M059J (cell line): ENCODE measurements at regions not wholly inside any gene's neighbourhood (a gene's known extent, or its start where the extent isn't known, plus 50 kb on each side); places are given as distances from the start of the nearest gene placed in this dataset.
A peak's percentile ranks its signal among the peaks of the same experiment; 100 is the strongest.

Experiments
- DNase-seq: peaks from one replicate; pipeline ENCODE4 v3.0.0-alpha.2; 2012; ENCODE audit warnings: low read depth

DNA sequence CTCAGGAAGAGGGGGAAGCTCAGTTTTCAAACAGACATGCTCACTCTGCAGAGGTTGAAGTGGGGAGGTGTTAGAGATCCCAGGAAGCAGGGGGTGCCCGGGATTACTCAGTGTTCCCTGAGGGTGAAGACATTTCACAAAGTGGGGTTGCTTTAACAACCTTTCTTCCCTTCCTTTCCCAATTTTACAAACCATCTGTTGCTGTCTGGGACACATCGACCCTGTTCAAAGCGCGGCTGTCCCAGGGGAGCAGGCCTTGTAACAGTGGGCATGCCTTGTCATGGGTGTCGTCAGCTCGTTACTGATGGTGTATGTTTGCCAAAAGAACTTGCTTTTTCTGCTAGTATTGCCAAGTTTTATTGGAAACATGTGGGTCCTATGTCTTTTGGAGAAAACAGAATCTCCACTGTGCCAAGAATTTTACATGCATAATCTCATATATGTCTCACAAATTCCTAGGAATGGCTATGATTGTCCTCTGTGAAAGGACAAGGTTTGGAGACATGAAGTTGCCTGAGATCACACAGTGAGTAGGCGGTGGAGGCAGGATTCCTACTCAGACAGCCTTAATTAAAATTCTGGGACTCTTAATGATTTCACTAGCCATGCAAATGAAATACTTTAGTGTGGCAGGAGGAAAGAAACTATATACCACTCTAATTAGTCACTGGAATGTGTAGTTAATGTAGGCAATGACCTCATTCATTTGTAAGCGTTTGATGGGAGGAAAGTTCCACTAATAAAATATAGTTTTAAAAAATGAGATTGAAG lies 198.9 kb downstream of the NXNL2 start:
- DNase-seq = peak; percentile 73

- DNase-seq = no peak
Measured at GRCh38 chr9:88734527-88734926, 199.5 kb downstream of the NXNL2 start.

- peak; percentile 72 for DNase-seq
Measured at GRCh38 chr9:88736136-88736637, 201.2 kb downstream of the NXNL2 start.

DNA sequence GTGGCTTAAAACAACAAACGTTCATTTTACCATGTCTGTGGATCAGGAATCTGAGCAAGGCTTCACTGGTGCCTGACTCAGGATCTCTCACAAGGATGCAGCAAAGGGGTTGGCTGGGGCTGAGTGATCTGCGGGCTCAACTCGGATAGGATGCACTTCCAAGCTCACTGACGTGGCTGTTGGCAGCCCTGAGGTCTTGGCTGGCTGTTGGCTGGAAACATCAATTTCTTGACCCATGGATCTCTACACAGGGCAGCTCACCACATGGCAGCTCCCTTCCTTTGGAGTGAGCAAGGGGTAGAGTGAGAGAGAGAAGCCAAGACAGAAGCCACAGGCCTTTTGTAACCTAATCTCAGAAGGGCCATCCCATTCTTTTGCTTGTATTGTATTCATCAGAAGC lies 202.1 kb downstream of the NXNL2 start:
- peak; percentile 27 for DNase-seq

DNA sequence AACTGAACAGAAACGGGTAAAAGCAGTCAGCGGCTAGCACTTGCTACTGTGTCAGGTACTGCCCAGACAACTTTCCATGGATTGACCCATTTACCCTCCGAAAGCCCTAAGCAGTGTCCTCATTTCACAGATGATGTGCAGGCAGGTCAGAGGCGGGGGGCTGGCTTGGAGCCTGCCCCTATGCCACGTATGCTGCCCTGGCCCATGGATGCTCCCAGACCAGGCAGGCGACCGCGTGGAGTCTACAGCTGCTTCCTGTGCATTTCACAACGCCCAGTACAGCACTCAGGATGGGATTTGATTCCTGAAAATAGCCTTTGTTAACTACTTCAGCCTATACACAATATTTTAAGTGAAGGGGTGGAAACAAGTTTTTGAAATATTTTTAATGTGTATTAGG lies 202.9 kb downstream of the NXNL2 start:
- DNase-seq = no peak

GRCh38 chr9:88738709-88739108 lies 203.7 kb downstream of the NXNL2 start:
- peak; percentile 53 for DNase-seq

GRCh38 chr9:88739373-88739772 lies 204.4 kb downstream of the NXNL2 start:
- no peak for DNase-seq

- DNase-seq = no peak
Measured at GRCh38 chr9:88740844-88741243, 205.9 kb downstream of the NXNL2 start.

DNA sequence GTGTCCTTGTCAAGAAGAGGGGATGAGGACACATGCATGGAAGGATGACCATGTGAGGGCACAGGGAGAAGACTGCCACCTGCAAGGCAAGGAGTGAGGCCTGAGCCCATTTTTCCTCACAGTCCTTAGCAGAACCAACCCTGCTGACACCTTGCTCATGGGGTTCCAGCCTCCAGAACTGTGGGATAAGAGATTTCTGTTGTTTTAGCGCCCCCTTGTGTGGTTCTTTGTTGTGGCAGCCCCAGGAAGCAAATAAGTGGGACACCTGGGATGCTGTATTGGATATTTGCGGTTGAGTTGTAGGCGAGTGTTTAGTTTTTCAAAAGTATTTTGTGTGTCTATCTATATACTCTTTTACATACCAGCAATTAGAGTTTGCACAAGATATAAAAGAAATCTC lies 206.4 kb downstream of the NXNL2 start:
- peak; percentile 43 for DNase-seq

GRCh38 chr9:88742483-88742882 lies 207.5 kb downstream of the NXNL2 start:
- peak; percentile 66 for DNase-seq

GRCh38 chr9:88742905-88743304 lies 207.9 kb downstream of the NXNL2 start:
- DNase-seq = no peak

DNA sequence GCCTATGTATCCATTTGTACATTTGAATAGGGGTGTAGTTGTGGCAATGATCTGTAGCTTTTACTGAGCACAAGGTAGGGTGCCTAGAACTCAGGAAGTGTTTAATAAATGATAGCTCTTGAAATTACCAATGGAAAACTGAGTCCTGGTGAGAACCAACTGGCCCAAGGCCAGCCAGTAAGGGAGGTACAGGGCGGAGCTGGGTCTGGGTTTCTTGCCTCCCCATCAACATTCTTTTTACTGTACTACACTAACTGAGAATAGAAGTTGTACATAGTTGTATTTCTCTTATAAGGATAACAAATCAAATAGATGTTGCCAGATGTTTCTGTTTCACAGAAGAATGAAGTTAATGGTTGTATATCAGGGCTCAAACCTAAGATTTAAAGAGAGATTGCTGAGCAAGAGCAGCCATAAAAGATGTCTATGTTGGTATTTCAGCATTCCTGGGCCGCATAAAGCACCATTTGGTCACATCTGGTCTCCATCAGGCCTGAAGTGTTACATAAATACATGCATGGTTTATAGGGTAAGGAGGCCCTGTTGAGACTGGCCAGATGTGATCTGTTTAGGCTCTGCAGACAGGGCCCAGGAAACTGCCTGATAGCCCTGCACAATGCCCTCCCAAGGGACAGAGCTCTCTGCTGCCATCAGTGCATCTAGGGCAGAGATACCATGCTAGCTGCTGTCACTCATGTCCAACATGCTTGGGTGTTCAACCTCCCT lies 210.5 kb downstream of the NXNL2 start:
- DNase-seq = no peak

DNA sequence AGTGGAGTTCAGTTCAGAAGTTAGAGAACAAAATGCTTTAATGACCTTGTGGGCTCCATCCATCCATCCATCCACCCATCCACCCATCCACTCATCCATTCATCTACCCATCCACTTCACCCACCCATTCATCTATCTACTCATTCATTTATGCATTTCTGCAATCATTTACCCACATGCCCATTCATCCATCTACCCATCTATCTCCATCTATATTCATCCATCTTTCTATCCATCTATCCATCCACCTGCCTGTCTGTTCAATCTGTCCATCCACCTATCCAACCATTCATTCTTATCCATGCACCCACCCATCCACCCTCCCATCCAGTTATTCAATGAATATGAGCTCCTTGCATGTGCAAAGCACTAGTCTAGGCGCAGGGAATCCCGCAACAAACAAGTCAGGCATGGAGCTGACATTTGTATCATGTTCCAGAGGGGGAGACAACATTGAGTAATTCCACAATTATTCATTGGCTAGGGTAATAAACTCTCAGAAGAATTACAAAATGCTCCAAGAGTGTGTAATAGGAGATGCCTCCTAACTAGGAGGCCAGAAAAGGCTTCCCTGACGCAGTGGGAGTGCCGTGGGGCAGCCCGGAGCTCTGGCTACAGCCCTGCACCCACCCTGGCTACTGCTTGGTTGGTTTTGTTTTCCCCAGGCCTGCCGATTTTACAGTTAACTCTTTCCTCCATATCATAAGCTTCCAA lies 211.2 kb downstream of the NXNL2 start:
- peak; percentile 91 for DNase-seq

DNA sequence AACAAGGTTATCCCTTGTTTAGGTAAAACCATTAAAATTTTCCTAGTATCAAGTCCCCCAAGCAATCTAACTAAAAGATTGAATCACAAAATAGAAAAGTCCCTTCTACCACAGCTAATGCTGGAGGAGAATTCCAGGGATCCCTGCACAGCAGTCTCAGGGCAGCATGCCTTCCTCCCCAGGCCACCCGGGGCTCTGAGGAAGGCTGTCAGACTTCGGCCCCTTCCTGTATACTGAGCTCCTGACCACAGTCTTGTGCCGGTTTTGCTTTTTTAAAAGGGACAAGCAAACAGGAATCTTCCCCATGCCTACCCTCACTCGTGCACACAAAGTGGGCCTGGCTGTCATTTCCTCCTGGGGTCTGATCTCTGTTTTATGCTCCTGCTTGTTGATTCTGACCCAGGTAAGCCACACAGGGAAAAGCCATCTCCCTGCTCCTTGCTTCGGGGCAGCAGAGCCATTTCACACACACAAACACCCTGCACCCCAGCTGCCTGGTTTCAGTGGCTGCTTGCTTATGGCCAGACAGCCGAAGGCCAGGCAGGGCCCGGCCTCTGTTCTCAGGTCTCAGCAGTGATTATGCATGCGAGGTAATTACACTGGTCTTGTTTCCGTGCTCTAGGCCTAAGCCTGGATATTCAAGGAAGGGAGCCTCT lies 211.9 kb downstream of the NXNL2 start:
- peak; percentile 53 for DNase-seq

DNA sequence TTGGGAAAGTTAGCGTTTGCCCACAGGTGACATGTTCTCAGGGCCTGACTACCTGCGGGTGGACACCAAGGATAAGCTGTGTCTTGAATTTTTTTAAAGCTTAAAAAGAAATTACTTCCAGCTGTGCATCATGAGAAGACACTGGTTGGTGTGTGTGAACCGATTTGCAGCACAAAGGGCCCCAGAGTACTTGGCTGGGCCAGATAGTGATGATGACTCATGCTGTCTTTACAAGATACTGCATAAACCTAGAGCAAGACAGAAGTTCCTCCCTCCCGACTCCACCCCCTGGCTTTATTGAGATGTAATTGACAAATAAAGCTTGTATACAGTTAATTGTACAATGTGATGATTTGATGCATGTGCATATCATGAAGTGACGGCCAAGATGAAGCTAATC lies 212.8 kb downstream of the NXNL2 start:
- peak; percentile 91 for DNase-seq

- DNase-seq = peak; percentile 65
Measured at GRCh38 chr9:88748566-88749261, 213.7 kb downstream of the NXNL2 start.

GRCh38 chr9:88749420-88749819 lies 214.4 kb downstream of the NXNL2 start:
- peak; percentile 58 for DNase-seq

DNA sequence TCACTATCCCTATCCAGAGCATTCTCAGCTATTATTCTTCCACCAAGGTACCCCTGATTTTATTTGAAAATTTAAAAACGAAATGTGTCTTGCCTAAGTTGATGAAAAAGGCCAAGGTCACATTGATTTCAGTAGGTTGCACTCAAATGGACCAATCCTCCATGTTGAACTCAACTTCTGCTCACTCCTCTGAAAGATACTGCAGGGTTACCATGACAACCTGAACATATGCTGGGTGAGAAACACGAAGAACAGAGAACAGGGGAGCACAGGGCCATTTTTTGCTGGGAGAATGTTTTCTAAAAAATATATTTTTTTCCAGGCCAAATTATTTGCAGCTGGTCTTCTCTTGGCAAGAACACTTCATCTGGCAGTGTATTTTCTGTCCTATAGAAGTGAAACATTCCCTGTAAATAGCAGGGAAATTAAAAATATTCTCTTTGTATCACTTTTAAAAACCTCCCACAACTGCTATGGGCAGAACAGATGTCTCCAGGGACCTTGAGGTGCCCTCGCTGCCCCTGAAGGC lies 215.9 kb downstream of the NXNL2 start:
- no peak for DNase-seq

DNA sequence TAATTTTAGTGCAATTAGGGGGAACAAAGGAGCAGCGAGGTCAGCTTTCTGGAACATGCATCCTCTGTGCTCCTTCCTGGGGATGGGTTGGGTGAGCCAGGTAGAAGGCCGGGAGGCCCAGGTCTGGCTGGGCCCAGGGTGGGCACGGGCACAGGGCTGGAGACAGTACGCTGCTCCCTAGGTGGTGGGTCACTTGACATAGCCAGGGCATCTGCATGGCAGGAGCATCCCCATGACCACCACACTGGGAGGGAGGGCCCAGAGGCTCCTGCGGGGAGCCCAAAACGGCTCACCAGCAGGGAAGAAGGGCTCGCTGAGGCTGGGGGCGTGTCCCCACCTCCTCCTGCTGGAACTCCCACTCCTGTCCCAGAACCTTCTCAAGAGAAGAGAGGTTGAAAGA lies 216.8 kb downstream of the NXNL2 start:
- DNase-seq = no peak

DNA sequence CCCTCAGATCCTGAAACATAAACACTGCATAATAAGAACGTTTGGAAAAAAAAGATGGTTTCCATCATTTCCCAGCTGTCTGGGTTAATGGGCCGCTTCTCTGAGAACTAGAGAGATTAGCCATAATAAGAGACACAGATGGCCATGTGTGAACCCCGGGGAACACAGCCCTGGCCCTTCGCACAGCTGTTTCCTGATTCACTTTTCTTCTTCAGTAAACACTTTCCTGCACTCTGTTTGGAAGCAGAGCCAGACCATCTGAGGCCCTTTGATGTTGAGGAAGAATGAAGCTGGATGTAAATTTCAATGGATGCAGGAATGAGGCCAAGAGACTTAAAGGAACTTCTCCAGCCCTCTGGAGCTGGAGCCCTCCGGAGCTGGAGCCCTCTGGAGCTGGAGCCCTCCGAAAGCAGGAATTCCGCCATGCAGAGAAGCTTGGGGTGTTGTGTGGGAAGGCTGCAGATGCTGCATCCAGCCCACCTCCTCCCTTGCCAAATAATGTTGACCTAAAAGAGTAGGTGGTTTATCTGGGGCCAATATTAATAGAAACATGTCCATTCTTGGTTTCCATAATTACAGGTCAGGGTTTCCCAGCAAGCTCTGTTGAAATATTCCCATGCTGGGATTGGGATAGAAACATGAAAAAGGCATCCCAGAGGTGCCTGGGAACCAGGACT lies 218.9 kb downstream of the NXNL2 start:
- DNase-seq = no peak

DNA sequence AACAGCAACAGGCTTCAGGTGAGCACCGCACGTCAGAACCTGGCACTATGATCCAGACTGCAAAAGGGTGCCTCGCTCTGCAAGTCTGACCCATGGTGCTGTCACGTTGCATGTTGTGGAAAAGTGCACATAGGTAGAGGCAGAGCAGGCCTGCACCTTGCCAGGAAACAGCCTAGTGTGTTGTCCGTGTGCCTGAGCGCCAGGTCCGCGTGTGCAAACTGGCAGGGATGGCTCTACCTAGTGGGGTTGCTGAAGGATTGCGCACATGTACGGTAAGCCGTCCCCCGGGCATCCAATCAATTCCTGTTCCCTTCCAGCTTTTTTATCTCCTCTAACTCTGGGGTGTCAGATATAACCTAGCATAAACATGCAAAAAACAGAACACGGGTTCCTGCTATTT lies 219.5 kb downstream of the NXNL2 start:
- DNase-seq = no peak
